Kidney (tissue), 13 donors: ENCODE measurements at regions not wholly inside any gene's neighbourhood (a gene's known extent, or its start where the extent isn't known, plus 50 kb on each side); places are given as distances from the start of the nearest gene placed in this dataset.

Experiments used
- DNase-seq, 5 donors: peaks; one replicate each; pipeline ENCODE4 v3.0.0-alpha.2; 2013 to 2020
- FAIRE-seq: peaks from 2 replicates; lab custom pipeline; 2012; peaks lifted over from hg19 to GRCh38; lab: Jason Lieb, UNC
- H3K27ac ChIP-seq, 2 donors: one replicate each; pipeline ENCODE4 v1.7.0; 2013; ENCODE audit warnings: low read depth in 2 of 2, low read length in 2 of 2, inconsistent platforms in 1 of 2
- H3K27me3 ChIP-seq: one replicate; pipeline ENCODE4 v1.7.1; 2013; ENCODE audit warnings: low read length, inconsistent platforms; ENCODE audit not compliant: control insufficient read depth, insufficient read depth
- H3K36me3 ChIP-seq, 3 donors: one replicate each; pipeline versions ENCODE4 v1.7.0 to v1.7.1; 2013; ENCODE audit warnings: low read length in 3 of 3, control low read depth in 1 of 3, inconsistent platforms in 1 of 3; ENCODE audit not compliant: insufficient read depth in 3 of 3, control insufficient read depth in 2 of 3
- H3K4me1 ChIP-seq, 3 donors: one replicate each; pipeline versions ENCODE4 v1.7.0 to v1.7.1; 2013; ENCODE audit warnings: low read length in 3 of 3, inconsistent platforms in 1 of 3, low read depth in 1 of 3; ENCODE audit not compliant: control insufficient read depth in 2 of 3, insufficient read depth in 2 of 3
- H3K4me3 ChIP-seq, 3 donors: one replicate each; pipeline versions ENCODE4 v1.7.0 to v1.8.1; 2013; ENCODE audit warnings: low read length in 3 of 3, control low read depth in 1 of 3, inconsistent platforms in 1 of 3
- H3K9ac ChIP-seq, 3 donors: one replicate each; pipeline versions ENCODE4 v1.7.0 to v1.7.1; 2013; ENCODE audit warnings: low read length in 3 of 3, control low read depth in 1 of 3, inconsistent platforms in 1 of 3
- H3K9me3 ChIP-seq, 3 donors: one replicate each; pipeline versions ENCODE4 v1.7.0 to v1.7.1; 2013; ENCODE audit warnings: low read length in 3 of 3, control low read depth in 1 of 3, inconsistent platforms in 1 of 3; ENCODE audit not compliant: control insufficient read depth in 2 of 3, insufficient read depth in 1 of 3
- CTCF ChIP-seq: IDR thresholded peaks from 3 replicates; pipeline ENCODE4 v1.5.1; 2012; ENCODE audit warnings: mild to moderate bottlenecking, moderate library complexity, borderline replicate concordance; ENCODE audit not compliant: insufficient read depth; ENCODE audit errors: extremely low read depth
- intact Hi-C: fragments of 100-400 bp; cut with DNase I; formaldehyde crosslinking; loops from one replicate; pipeline ENCODE4 v1.11.1; 2022
- donor health status: control.
- donor health status: control.
- donor health status: control.
- donor health status: control.
- donor health status: control.
- donor health status: DM: yes; HTN: yes; CAD: no.
- donor health status: Normal renal cell carcinoma (clear cell type).

- no peaks in the 10 kb centered on the region for H3K27me3 ChIP-seq
- no peak overlapping the region for H3K4me3 ChIP-seq
- TF ChIP-seq CTCF = no peak
- H3K9me3 ChIP-seq = no peaks in the 10 kb centered on the region
- no peak overlapping the region for H3K9ac ChIP-seq
- no peak overlapping the region for H3K27ac ChIP-seq
- no peak for FAIRE-seq
- H3K36me3 ChIP-seq = no peaks in the 10 kb centered on the region
- H3K4me1 ChIP-seq = peaks cover 0 to 5% (median 0%) of the 10 kb centered on the region in 3 donors
- DNase-seq = no peak
- intact Hi-C loops = no loop called here
These were observed 177.0 kb downstream of the GNAT3 start for GRCh38 chr7:80334908-80335307.

- H3K27me3 ChIP-seq = no peaks in the 10 kb centered on the region
- FAIRE-seq (no peak), DNase-seq (no peak)
- no peaks in the 10 kb centered on the region for H3K9me3 ChIP-seq
- intact Hi-C loops = no loop called here
- no peaks in the 10 kb centered on the region for H3K36me3 ChIP-seq
- H3K4me3 ChIP-seq = no peak overlapping the region
- no peak overlapping the region for H3K27ac ChIP-seq
- H3K9ac ChIP-seq = no peak overlapping the region
- peaks cover 0 to 5% (median 0%) of the 10 kb centered on the region in 3 donors for H3K4me1 ChIP-seq
- no peak for TF ChIP-seq CTCF
These were observed 177.7 kb downstream of the GNAT3 start for GRCh38 chr7:80334196-80334595.

DNA sequence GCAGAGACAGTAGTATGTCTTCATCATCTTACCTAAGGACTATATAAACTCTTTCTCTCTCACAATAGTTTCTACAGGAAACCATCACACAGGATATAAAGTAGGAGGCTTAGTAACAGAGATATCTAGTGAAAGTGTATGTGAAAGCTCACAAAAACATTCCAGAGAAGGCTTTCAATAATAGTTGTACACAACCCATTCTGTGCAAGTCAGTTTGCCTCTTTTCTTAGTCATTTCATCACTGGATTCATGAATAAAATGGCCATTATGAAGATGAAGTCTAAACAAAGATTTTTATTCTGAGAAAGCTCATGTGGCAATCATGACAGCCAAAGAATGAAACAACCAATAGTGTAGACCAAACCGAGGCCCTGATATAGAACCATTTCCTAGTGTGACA lies 178.8 kb downstream of the GNAT3 start:
- H3K9me3 ChIP-seq = no peaks in the 10 kb centered on the region
- no peak for FAIRE-seq
- no peaks in the 10 kb centered on the region for H3K36me3 ChIP-seq
- intact Hi-C loops = no loop called here
- H3K4me1 ChIP-seq = peaks cover 0 to 5% (median 0%) of the 10 kb centered on the region in 3 donors
- H3K27ac ChIP-seq = no peak overlapping the region
- no peak overlapping the region for H3K9ac ChIP-seq
- DNase-seq = no peak
- no peaks in the 10 kb centered on the region for H3K27me3 ChIP-seq
- no peak overlapping the region for H3K4me3 ChIP-seq
- no peak for TF ChIP-seq CTCF

GRCh38 chr7:80330434-80330833 lies 181.4 kb downstream of the GNAT3 start:
- no peak for TF ChIP-seq CTCF
- H3K4me1 ChIP-seq = no peaks in the 10 kb centered on the region
- DNase-seq (no peak), FAIRE-seq (no peak)
- intact Hi-C loops = no loop called here
- H3K9me3 ChIP-seq = no peaks in the 10 kb centered on the region
- H3K36me3 ChIP-seq = no peaks in the 10 kb centered on the region
- no peak overlapping the region for H3K9ac ChIP-seq
- no peak overlapping the region for H3K27ac ChIP-seq
- H3K4me3 ChIP-seq = no peak overlapping the region
- H3K27me3 ChIP-seq = no peaks in the 10 kb centered on the region
